A549 (cell line): ENCODE measurements at regions not wholly inside any gene's neighbourhood (a gene's known extent, or its start where the extent isn't known, plus 50 kb on each side); places are given as distances from the start of the nearest gene placed in this dataset.

Source experiments
- ATAC-seq, 2 experiments: fragments of 200-7000 bp in 1 of 2; fragments of >200 bp in 1 of 2; cut with Nextera tagmentation in 1 of 2; cut with Tn5 transposase in 1 of 2; 3 replicates each; pipeline versions ENCODE4 v1.8.0 to v1.9.1; 2018 to 2020; ENCODE audit warnings: mild to moderate bottlenecking in 1 of 2, moderate library complexity in 1 of 2
- CTCF ChIA-PET: fragments of 300-600 bp; sonication (Branson Sonifier 250); formaldehyde crosslinking; extraction: SDS; loops from one replicate; lab custom pipeline; 2021; ENCODE audit warnings: antibody characterized with exemption, inconsistent platforms; lab: Yijun Ruan, JAX
- POLR2A ChIA-PET: fragments of 350-600 bp; formaldehyde crosslinking; extraction: SDS; loops from one replicate; lab custom pipeline; 2021; ENCODE audit warnings: antibody characterized with exemption, inconsistent platforms; lab: Yijun Ruan, JAX
- DNase-seq, 2 experiments: peaks; one replicate each; pipeline versions ENCODE4 v3.0.0 to v3.0.0-alpha.2; 2011 to 2016; ENCODE audit warnings: low read depth in 1 of 2, low spot score in 1 of 2
- FAIRE-seq: peaks from 2 replicates; lab custom pipeline; 2011; peaks lifted over from hg19 to GRCh38; lab: Jason Lieb, UNC
- H3K27ac ChIP-seq, 2 experiments: fragments of >200 bp; sonication (Bioruptor Twin); formaldehyde crosslinking; 3 replicates each; pipeline ENCODE4 v1.5.1; 2016 to 2017
- H3K4me1 ChIP-seq: fragments of >200 bp; sonication (Bioruptor Twin); formaldehyde crosslinking; 3 replicates; pipeline ENCODE4 v1.6.1; 2016
- H3K4me2 ChIP-seq: fragments of >200 bp; sonication (Bioruptor Twin); formaldehyde crosslinking; 3 replicates; pipeline ENCODE4 v1.6.1; 2016
- H3K4me3 ChIP-seq: fragments of >200 bp; sonication (Bioruptor Twin); formaldehyde crosslinking; 3 replicates; pipeline ENCODE4 v1.5.1; 2016
- H3K9me3 ChIP-seq: fragments of >200 bp; sonication (Bioruptor Twin); formaldehyde crosslinking; 3 replicates; pipeline ENCODE4 v1.6.1; 2016
- CBX2 ChIP-seq: fragments of 200-600 bp; sonication (generic); IDR thresholded peaks from 2 replicates; pipeline ENCODE4 v1.6.1; 2016; ENCODE audit warnings: low read depth, mild to moderate bottlenecking, borderline replicate concordance
- EHMT2 ChIP-seq: fragments of 200-600 bp; sonication (generic); IDR thresholded peaks from 2 replicates; pipeline ENCODE4 v1.6.1; 2016; ENCODE audit warnings: antibody characterized with exemption, low read depth, mild to moderate bottlenecking, moderate library complexity
- FOSL2 ChIP-seq, 2 experiments: fragments of 450-650 bp in 1 of 2; fragments of >200 bp in 1 of 2; sonication (Bioruptor Twin) in 1 of 2; formaldehyde crosslinking; IDR thresholded peaks; 2 replicates each; pipeline versions ENCODE4 v1.5.0 to v1.6.1; 2016 to 2020; ENCODE audit warnings: mild to moderate bottlenecking in 1 of 2, moderate library complexity in 1 of 2
- KDM1A ChIP-seq: fragments of 200-600 bp; sonication (generic); IDR thresholded peaks from 2 replicates; pipeline ENCODE4 v1.6.1; 2016; ENCODE audit warnings: low read depth, mild to moderate bottlenecking
- MYC ChIP-seq: IDR thresholded peaks from 2 replicates; pipeline ENCODE4 v1.6.1; 2012; ENCODE audit warnings: mild to moderate bottlenecking, inconsistent platforms, low read length, improper control_type of control experiment, borderline replicate concordance
- NPAS2 ChIP-seq: fragments of 250-450 bp; sonication (Bioruptor Pico); IDR thresholded peaks from 2 replicates; pipeline ENCODE4 v1.8.0; 2022; ENCODE audit warnings: mild to moderate bottlenecking, moderate library complexity, borderline replicate concordance
- POLR2A ChIP-seq: IDR thresholded peaks from 2 replicates; pipeline ENCODE4 v1.6.1; 2012; ENCODE audit warnings: mild to moderate bottlenecking, low read length
- RCOR1 ChIP-seq: fragments of 150-350 bp; IDR thresholded peaks from 2 replicates; pipeline ENCODE4 v1.6.1; 2014; ENCODE audit warnings: antibody characterized with exemption, low read length, low read depth
- RNF2 ChIP-seq: fragments of 200-600 bp; sonication (generic); IDR thresholded peaks from 2 replicates; pipeline ENCODE4 v1.6.1; 2016; ENCODE audit warnings: low read depth, mild to moderate bottlenecking, antibody characterized with exemption, moderate library complexity, borderline replicate concordance
- TFCP2L1 ChIP-seq: fragments of 250-450 bp; sonication (Bioruptor Pico); IDR thresholded peaks from 2 replicates; pipeline ENCODE4 v1.5.0; 2021; ENCODE audit warnings: mild to moderate bottlenecking
- ZC3H11A ChIP-seq: fragments of 450-650 bp; IDR thresholded peaks from 2 replicates; pipeline ENCODE4 v1.6.1; 2014; ENCODE audit warnings: antibody characterized with exemption, mild to moderate bottlenecking
- ZSCAN20 ChIP-seq: fragments of 250-450 bp; sonication (Bioruptor Pico); IDR thresholded peaks from 2 replicates; pipeline ENCODE4 v1.8.0; 2022; ENCODE audit warnings: mild to moderate bottlenecking, moderate library complexity
- WGBS: methylation state at CpG from one replicate; pipeline ENCODE4 v1.1.6; 2017; ENCODE audit errors: missing lambda C conversion rate; 5-methylcytosine and 5-hydroxymethylcytosine counted together
- TF ChIP-seq, protein P1 (sequence below): IDR thresholded peaks from 2 replicates; pipeline ENCODE4 v1.6.1; 2012
- TF ChIP-seq, protein P2 (sequence below): fragments of 250-450 bp; sonication (Bioruptor Pico); IDR thresholded peaks from 2 replicates; pipeline ENCODE4 v1.5.0; 2021; ENCODE audit warnings: mild to moderate bottlenecking, moderate library complexity, borderline replicate concordance
- TF ChIP-seq, protein P3 (sequence below): fragments of >200 bp; sonication (Bioruptor Twin); formaldehyde crosslinking; IDR thresholded peaks from 3 replicates; pipeline ENCODE4 v1.5.1; 2016
- TF ChIP-seq, protein P4 (sequence below): fragments of 200-600 bp; sonication (generic); IDR thresholded peaks from 2 replicates; pipeline ENCODE4 v1.6.1; 2016; ENCODE audit warnings: antibody characterized with exemption, mild to moderate bottlenecking, moderate library complexity

GRCh38 chr9:105176194-105176593 lies 68.3 kb upstream of the SLC44A1 start:
- no peak overlapping the region for H3K4me3 ChIP-seq
- 79% methylated on average over 3 of the region's 3 CpGs for WGBS
- no peak overlapping the region for H3K4me2 ChIP-seq
- no peak for FAIRE-seq
- no peak for ATAC-seq
- POLR2A ChIA-PET, result no interaction called here
- H3K4me1 ChIP-seq, result no peaks in the 10 kb centered on the region
- TF ChIP-seq EHMT2, result no peak
- TF ChIP-seq, protein P1, sequence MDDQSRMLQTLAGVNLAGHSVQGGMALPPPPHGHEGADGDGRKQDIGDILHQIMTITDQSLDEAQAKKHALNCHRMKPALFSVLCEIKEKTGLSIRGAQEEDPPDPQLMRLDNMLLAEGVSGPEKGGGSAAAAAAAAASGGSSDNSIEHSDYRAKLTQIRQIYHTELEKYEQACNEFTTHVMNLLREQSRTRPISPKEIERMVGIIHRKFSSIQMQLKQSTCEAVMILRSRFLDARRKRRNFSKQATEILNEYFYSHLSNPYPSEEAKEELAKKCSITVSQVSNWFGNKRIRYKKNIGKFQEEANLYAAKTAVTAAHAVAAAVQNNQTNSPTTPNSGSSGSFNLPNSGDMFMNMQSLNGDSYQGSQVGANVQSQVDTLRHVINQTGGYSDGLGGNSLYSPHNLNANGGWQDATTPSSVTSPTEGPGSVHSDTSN, result no peak
- no peak for TF ChIP-seq RNF2
- TF ChIP-seq CBX2, result no peak
- TF ChIP-seq ZSCAN20 (CRISPR knock-in tag), result no peak
- no peak for TF ChIP-seq POLR2A
- TF ChIP-seq FOSL2 (IDR thresholded peaks at IDR 0.05), result no peak
- no peak for TF ChIP-seq FOSL2 (CRISPR knock-in tag; IDR thresholded peaks at IDR 0.05)
- no peak for TF ChIP-seq ZC3H11A
- no peak for DNase-seq
- no peaks in the 10 kb centered on the region for H3K9me3 ChIP-seq
- no peak overlapping the region for H3K27ac ChIP-seq
- CTCF ChIA-PET, result interaction anchor here (0.8 to 7.3 kb wide), 3 partner anchors 16 to 240 kb away, joined by 3 to 34 read pairs (median 6); no protein-coding TSS in a partner anchor

- CTCF ChIA-PET, result interaction anchor here (1.4 to 2.4 kb wide), 3 partner anchors 9 to 238 kb away, joined by 3 to 6 read pairs (median 3); no protein-coding TSS in a partner anchor
These were observed 66.4 kb upstream of the SLC44A1 start for GRCh38 chr9:105178076-105178475.

More at GRCh38 chr9:105178076-105178475, 66.4 kb upstream of the SLC44A1 start:
- no peak overlapping the region for H3K27ac ChIP-seq
- WGBS, result 72% methylated on average over 10 of the region's 10 CpGs
- no peaks in the 10 kb centered on the region for H3K9me3 ChIP-seq
- FAIRE-seq, result no peak
- H3K4me1 ChIP-seq, result no peaks in the 10 kb centered on the region
- no peak for ATAC-seq
- H3K4me3 ChIP-seq, result no peak overlapping the region
- no peak overlapping the region for H3K4me2 ChIP-seq
- TF ChIP-seq TFCP2L1 (CRISPR knock-in tag), result no peak
- TF ChIP-seq RCOR1, result no peak
- no peak for TF ChIP-seq KDM1A
- no peak for TF ChIP-seq ZSCAN20 (CRISPR knock-in tag)
- no peak for TF ChIP-seq RNF2
- no peak for TF ChIP-seq NPAS2 (CRISPR knock-in tag)
- TF ChIP-seq, protein P2, sequence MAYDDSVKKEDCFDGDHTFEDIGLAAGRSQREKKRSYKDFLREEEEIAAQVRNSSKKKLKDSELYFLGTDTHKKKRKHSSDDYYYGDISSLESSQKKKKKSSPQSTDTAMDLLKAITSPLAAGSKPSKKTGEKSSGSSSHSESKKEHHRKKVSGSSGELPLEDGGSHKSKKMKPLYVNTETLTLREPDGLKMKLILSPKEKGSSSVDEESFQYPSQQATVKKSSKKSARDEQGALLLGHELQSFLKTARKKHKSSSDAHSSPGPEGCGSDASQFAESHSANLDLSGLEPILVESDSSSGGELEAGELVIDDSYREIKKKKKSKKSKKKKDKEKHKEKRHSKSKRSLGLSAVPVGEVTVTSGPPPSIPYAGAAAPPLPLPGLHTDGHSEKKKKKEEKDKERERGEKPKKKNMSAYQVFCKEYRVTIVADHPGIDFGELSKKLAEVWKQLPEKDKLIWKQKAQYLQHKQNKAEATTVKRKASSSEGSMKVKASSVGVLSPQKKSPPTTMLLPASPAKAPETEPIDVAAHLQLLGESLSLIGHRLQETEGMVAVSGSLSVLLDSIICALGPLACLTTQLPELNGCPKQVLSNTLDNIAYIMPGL, result no peak
- TF ChIP-seq, protein P3, sequence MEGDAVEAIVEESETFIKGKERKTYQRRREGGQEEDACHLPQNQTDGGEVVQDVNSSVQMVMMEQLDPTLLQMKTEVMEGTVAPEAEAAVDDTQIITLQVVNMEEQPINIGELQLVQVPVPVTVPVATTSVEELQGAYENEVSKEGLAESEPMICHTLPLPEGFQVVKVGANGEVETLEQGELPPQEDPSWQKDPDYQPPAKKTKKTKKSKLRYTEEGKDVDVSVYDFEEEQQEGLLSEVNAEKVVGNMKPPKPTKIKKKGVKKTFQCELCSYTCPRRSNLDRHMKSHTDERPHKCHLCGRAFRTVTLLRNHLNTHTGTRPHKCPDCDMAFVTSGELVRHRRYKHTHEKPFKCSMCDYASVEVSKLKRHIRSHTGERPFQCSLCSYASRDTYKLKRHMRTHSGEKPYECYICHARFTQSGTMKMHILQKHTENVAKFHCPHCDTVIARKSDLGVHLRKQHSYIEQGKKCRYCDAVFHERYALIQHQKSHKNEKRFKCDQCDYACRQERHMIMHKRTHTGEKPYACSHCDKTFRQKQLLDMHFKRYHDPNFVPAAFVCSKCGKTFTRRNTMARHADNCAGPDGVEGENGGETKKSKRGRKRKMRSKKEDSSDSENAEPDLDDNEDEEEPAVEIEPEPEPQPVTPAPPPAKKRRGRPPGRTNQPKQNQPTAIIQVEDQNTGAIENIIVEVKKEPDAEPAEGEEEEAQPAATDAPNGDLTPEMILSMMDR, result no peak
- no peak for TF ChIP-seq MYC
- TF ChIP-seq, protein P4, sequence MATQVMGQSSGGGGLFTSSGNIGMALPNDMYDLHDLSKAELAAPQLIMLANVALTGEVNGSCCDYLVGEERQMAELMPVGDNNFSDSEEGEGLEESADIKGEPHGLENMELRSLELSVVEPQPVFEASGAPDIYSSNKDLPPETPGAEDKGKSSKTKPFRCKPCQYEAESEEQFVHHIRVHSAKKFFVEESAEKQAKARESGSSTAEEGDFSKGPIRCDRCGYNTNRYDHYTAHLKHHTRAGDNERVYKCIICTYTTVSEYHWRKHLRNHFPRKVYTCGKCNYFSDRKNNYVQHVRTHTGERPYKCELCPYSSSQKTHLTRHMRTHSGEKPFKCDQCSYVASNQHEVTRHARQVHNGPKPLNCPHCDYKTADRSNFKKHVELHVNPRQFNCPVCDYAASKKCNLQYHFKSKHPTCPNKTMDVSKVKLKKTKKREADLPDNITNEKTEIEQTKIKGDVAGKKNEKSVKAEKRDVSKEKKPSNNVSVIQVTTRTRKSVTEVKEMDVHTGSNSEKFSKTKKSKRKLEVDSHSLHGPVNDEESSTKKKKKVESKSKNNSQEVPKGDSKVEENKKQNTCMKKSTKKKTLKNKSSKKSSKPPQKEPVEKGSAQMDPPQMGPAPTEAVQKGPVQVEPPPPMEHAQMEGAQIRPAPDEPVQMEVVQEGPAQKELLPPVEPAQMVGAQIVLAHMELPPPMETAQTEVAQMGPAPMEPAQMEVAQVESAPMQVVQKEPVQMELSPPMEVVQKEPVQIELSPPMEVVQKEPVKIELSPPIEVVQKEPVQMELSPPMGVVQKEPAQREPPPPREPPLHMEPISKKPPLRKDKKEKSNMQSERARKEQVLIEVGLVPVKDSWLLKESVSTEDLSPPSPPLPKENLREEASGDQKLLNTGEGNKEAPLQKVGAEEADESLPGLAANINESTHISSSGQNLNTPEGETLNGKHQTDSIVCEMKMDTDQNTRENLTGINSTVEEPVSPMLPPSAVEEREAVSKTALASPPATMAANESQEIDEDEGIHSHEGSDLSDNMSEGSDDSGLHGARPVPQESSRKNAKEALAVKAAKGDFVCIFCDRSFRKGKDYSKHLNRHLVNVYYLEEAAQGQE, result no peak
- DNase-seq, result no peak
- POLR2A ChIA-PET, result no interaction called here
